ENCODE measurements at regions not wholly inside any gene's neighbourhood (a gene's known extent, or its start where the extent isn't known, plus 50 kb on each side); places are given as distances from the start of the nearest gene placed in this dataset.
"Not testable (repeated sequence)": the region's sequence is repeated elsewhere in the genome, so short reads cannot be mapped to it uniquely, and the experiment has no call there.

GRCh38 chr3:75453839-75454238, 210.3 kb upstream of the FRG2C start:
- not testable (repeated sequence) for DNase-seq

DNA sequence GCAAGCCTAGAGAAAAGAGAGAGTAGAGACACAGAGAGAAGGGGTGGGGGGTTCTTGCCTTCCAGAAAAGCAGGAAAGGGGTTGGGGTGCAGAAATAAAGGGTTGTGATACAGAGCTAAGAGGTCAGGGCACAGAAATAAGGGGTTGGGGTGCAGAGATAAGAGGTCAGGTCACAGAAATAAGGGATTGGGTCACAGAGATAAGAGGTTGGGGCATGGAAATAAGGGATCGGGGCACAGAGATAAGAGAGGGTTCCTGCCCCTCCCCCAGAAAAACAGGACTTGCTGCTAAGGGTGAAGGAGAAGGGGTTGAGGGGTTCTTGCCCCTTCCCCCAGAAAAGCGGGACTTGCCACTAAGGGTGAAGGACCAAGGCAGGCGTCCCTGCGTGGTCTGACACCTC, 189.6 kb upstream of the FRG2C start:
- not testable (repeated sequence) for DNase-seq

GRCh38 chr3:75496600-75496999, 167.5 kb upstream of the FRG2C start:
- not testable (repeated sequence) for DNase-seq

DNA sequence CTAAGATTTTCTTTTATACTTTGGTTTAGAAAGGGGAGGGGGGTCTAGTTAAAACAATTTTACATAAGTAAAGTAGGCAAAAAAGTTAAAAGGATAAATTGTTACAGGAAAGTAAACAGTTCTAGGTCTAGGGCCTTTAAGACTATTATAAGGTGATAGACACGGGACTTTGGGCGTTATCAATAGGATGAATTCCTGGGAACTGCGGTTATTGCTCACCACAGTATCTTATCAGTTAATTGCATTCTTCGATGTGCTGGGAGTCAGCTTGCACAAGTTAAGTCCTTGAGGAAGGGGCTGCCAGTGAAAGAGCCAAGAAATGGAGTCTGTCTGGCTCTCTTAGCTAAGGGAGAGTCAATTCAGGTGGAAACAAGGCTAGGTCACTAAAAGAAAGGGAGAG, 163.8 kb upstream of the FRG2C start:
- DNase-seq: not testable (repeated sequence)

GRCh38 chr3:75502171-75502570, 162.0 kb upstream of the FRG2C start:
- DNase-seq: not testable (repeated sequence)

DNA sequence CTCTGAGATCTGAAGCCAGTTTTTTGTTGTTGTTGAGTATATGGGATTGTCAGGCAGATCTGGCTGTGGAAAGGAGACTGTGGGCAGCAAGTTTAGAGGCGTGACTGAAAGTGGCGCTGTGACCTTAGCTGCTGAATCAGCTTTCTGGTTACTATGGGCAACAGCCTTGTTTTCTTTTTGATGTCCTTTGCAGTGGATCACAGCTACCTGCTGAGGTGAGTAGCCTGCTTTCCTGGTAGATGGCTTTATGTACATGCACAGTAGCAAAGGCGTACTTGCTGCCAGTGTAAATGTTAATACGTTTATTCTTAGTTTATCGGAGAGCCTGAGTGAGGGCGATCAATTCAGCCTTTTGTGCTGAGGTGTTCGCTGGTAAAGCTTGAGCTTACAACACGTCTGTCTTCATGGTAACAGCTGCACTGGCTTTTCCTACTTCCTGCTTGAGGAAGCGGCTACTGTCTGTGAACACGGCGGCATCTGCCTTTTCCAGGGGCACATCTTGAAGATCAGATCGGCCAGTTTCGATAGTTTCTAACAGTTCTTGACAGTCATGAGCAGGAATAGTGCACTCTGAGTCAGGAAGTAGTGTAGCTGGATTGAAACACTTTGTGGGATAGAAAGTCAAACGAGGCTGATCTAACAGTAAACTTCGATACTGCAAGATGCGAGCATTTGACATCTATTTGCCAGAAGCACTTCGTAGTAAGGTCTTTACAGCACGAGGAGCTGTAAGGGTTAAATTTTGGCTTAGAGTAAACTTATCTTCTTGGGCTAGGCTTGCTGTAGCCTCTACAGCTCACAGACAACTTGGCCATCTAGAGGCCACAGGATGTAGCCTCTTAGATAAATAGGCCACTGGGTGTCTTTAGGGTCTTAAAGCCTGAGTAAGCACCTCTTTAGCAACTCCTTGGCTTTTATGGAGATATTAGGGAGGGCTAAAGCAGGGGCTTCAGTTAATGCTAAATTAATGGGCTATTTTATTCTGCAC, 161.1 kb upstream of the FRG2C start:
- not testable (repeated sequence) for DNase-seq

DNA sequence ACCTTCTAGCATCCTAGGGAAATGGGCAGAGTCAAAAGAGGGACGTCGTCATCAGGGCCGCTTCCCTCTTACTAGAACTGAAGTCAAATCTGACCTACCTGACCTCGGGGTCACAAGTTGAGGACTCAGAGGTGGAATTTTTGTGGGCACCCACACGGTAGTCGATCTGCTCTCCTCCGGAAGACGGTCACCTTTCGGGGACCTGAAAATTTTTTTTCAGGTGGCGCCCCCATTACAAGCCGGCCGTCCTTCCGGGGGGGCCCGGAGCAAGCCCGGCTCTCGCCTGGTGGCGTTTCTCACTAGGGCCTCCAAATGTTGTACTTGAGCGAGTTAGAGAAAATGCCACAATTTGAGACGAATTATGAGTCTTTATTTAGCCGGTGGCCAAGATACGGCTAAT, 157.5 kb upstream of the FRG2C start:
- no peak for DNase-seq

- DNase-seq: not testable (repeated sequence)
Measured at GRCh38 chr3:75507956-75508355, 156.2 kb upstream of the FRG2C start.

DNA sequence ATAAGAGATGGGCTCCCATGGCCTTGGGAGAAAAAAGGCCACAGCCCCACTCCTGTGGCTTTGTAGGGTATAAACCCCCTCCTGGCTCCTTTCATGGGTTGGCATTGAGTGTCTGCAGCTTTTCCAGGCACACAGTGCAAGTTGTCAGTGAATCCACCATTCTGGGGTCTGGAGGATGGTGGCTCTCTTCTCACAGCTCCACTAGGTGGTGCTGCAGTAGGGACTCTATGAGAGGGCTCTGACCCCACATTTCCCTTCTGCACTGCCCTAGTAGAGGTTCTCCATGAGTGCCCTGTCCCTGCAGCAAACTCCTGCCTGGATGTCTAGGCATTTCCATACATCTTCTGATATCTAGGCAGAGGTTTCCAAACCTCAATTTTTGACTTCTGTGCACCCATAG, 136.5 kb upstream of the FRG2C start:
- DNase-seq: not testable (repeated sequence)

GRCh38 chr3:75552095-75552494, 112.0 kb upstream of the FRG2C start:
- DNase-seq: not testable (repeated sequence)

- not testable (repeated sequence) for DNase-seq
Measured at GRCh38 chr3:75564427-75564826, 99.7 kb upstream of the FRG2C start.

- DNase-seq: not testable (repeated sequence)
Measured at GRCh38 chr3:75572303-75572702, 91.8 kb upstream of the FRG2C start.

GRCh38 chr3:75579091-75579490, 85.0 kb upstream of the FRG2C start:
- DNase-seq: not testable (repeated sequence)

DNA sequence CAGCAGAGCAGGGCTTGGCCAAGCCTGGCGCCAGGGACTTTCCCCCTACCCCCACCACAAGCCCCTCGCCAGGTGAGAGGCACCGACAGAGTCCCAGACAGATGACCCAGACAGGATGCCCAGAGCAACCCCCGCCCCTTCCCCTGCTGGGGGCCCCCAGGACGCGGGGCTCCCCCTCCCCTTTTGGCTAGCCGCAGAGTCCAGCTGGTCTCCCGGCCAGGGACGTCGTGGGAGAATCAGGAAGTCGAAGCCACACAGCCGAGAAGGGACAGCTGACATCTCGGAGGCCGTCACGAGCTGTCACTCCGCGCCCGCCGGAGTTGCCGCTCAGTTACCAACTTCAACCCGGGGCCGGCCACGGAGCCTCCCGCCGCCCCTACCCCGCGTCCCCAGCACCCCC, 84.6 kb upstream of the FRG2C start:
- not testable (repeated sequence) for DNase-seq

- peak; percentile 34 for DNase-seq
Measured at GRCh38 chr3:75579981-75580782, 83.9 kb upstream of the FRG2C start.

- DNase-seq: not testable (repeated sequence)
Measured at GRCh38 chr3:75582536-75582935, 81.6 kb upstream of the FRG2C start.

DNA sequence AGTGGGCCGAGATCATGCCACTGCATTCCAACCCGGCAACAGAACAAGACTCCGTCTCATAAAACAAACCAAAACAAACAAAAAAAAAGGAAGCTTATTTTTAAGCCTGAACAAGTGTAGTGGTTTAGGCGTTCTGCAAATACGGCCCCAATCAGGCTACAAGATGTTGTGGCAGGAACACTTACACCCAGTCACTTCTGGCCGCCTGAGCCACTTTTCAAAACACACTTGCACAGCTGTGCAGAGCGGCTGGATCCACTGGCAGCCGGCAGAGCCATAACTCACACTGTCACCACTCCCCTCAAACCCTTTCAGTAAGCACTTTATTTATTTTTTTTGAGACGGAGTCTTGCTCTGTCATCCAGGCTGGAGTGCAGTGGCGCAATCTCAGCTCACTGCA, 81.0 kb upstream of the FRG2C start:
- DNase-seq: not testable (repeated sequence)

DNA sequence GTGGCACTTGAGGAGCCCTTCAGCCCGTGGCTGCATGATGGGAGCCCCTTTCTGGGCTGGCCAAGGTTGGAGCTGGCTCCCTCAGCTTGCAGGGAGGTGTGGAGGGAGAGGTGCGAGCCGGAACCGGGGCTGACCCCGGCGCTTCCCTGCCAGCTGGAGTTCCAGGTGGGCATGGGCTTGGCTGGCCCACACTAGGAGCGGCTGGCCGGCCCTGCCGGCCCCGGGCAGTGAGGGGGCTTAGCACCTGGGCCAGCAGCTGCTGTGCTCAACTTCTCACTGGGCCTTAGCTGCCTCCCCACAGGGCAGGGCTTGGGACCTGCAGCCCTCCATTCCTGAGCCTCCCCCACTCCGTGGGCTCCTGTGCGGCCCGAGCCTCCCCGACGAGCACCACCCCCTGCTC, 76.4 kb upstream of the FRG2C start:
- not testable (repeated sequence) for DNase-seq

- not testable (repeated sequence) for DNase-seq
Measured at GRCh38 chr3:75590382-75590781, 73.7 kb upstream of the FRG2C start.

DNA sequence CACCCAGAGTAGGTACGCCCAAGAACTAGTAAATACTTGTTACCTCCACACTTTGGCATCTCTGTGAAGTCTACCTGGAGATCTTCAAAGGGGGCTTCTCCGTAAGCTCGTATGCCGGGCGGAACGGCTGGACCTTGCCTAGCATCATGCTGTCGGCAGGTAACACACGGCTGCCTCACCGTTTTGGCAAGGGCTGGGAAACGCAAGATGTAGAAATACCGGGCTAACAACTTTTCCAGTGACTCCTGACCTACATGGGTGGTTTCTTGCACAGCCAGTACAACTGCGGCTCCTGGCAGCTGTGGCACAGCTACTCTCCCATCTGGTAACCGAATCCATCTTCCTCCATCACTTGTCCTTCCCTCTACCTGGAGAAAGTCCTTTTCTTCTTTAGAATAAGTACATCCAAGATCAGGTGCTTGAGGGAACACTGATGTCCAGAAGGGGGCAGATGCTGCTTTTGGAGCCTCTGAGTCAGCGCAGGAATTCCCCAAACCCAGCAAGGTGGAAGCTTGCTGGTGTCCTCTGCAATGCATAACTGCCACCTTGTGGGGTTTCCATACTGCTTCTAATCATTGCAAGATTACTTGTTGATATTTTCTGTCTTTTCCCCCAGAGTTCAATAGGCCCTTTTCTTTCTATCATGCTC, 59.7 kb upstream of the FRG2C start:
- DNase-seq: not testable (repeated sequence)

DNA sequence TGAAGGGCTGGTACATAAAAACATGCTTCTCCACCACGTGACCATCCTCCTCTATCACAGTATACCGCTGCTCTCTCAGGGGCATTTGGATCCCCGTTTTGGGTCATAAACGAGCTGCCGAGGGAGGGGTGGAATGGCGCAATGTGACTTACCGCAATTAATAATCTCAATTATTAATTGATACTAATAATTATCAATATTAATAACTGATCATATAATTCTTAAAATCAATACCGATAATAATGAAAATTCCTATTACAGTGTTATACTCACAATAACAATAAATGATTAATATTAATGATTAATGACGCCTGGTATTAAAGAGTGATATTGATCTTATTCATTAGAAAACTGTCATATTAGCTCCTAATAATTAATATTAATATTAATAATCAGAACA, 56.1 kb upstream of the FRG2C start:
- not testable (repeated sequence) for DNase-seq

- not testable (repeated sequence) for DNase-seq
Measured at GRCh38 chr3:75609598-75609997, 54.5 kb upstream of the FRG2C start.

- DNase-seq: no peak
Measured at GRCh38 chr3:75610773-75611172, 53.4 kb upstream of the FRG2C start.
